ENCODE measurements at regions not wholly inside any gene's neighbourhood (a gene's known extent, or its start where the extent isn't known, plus 50 kb on each side); places are given as distances from the start of the nearest gene placed in this dataset.

- TF ChIP-seq POLR2AphosphoS5 (IDR thresholded peaks at IDR 0.05; ENCODE audit: low read depth, low read length) = no peak
- TF ChIP-seq POLR2A (IDR thresholded peaks at IDR 0.05; ENCODE audit: low read depth, low read length) = no peak
Measured at GRCh38 chr10:8830048-8830447, 775.6 kb downstream of the GATA3 start.
